GM18861 (cell line): ENCODE measurements at regions not wholly inside any gene's neighbourhood (a gene's known extent, or its start where the extent isn't known, plus 50 kb on each side); places are given as distances from the start of the nearest gene placed in this dataset.
"Not testable (repeated sequence)": the region's sequence is repeated elsewhere in the genome, so short reads cannot be mapped to it uniquely, and the experiment has no call there.

Experiments
- ATAC-seq: cut with Tn5 transposase; IDR thresholded peaks from one replicate; pipeline ENCODE4 v1.9.1; 2021; ENCODE audit not compliant: unreplicated experiment

DNA sequence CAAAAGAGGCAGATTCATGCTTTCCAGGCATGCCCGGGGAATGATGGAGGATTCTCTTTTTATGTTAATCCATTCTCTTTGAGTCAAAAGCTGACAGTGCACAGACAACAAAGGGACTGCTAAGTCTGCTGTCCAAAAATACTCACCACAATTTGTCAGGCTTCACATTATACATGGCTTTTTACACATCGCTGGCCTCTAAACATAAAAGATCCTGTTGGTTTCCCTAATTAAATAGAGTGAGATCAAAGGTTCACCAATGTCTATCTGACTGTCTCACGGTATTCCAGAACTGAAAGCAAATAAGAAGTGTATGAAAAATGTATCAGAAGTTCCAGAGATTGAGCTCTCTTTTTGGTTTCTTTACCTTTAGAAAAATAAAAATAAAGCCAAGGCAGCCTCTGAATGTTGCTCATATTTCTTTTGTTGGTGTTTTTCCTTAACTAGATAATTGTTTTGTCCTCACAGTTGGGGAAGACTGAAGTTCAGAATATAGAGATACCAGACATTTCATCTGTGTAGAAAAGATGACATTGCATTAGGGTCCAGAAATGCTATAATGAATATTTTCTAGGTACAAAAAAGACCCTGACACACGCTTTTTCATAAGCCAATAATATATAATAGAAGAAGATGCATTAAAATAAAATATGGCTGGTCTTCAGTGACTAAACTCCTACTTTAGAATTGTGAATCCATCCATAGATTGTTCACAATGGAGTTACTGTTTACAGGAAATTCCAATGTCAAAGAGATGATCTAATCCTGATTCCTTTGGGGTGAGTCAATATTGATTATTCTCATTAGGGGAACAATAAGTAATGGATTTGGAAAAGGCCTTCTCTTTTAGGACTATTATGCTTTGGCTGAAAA is 688.2 kb upstream of the CDH6 start:
- ATAC-seq = no peak

DNA sequence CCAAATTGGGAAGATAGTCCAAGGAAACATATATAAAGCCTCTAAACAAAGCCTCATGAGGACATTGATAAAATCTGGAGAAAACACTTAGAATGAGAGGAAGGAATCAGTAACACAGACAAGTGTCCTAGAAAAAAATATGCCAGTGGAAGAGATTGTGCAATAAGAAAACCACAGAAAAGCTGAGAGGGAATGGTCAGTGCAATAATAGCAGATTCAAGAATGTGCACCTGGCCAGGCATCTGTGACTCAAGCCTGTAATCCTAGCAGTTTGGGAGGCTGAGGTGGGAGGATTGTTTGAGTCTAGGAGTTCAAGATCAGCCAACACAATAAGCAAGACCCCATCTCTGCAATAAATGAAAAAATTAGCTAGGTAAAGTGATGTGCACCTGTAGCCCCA is 691.2 kb upstream of the CDH6 start:
- ATAC-seq = no peak

DNA sequence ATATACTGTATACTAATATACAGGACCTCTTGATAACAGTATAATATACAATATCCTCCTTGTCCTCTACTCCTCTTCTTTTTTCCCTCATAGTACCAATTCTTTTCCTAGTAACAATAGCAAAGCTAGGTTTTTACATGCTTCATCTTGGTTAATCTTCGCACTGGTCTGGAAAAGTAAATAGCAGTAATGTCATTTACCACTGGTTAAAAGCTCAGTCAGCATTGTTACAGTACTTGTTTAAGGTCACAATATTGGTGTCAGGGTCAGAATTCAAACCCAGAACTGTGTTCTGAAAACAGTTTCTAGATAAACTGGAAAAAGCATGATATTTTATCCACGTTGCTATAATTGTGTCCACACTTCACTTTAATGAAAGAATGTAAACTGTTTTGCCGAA is 692.4 kb upstream of the CDH6 start:
- ATAC-seq = no peak

DNA sequence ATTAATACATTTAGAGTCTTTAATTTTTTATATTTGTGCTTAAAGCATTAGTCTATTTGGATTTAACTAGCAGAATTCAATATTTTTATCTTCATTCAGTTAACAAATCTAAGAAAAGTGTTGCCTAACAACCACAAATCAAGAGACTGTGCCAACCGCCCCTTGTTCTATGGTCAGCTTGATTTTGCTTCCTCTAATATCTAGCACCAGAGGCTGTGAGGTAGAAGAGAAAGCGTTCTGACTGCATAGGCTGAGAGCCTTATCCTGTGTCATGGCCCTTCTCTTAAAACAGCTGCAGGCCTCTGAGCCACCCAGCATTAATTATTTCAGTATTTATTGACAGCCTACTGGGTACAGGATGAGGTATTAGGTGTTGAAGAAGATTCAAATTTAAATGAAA is 693.0 kb upstream of the CDH6 start:
- ATAC-seq = no peak

DNA sequence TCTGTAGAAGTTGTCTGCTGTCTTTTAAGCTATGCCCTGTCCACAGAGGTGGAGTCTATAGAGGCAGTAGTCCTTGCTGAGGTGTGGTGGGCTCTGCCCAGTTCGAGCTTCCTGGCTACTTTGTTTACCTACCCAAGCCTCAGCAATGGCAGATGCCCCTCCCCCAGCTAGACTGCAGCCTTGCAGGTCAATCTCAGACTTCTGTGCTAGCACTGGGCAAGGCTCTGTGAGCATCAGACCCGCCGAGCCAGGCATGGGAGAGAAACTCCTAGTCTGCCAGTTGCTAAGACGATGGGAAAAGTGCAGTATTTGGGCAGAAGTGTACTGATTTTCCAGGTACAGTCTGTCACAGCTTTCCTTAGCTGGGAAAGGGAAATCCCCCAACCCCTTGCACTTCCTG is 694.1 kb upstream of the CDH6 start:
- ATAC-seq = no peak

DNA sequence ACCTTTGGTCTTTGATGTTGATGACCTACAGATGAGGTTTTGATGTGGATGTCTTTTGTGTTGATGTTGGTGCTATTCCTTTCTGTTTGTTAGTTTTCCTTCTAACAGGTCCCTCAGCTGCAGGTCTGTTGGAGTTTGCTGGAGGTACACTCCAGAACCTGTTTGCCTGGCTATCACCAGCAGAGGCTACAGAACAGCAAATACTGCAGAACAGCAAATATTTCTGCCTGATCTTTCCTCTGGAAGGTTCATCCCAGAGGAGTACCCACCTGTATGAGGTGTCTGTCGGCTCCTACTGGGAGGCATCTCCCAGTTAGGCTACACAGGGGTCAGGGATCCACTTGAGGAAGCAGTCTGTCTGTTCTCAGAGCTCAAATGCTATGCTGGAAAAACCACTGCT is 694.5 kb upstream of the CDH6 start:
- no peak for ATAC-seq

DNA sequence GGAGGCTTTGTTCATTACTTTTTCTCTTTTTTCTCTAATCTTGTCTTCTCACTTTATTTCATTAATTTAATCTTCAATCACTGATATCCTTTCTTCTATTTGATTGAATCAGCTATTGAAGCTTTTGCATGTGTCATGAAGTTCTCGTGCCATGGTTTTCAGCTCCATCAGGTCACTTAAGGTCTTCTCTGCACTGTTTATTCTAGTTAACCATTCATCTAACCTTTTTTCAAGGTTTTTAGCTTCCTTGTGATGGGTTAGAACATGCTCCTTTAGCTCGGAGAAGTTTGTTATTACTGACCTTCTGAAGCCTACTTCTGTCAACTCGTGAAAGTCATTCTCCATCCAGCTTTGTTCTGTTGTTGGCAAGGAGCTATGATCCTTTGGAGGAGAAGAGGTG is 695.0 kb upstream of the CDH6 start:
- not testable (repeated sequence) for ATAC-seq

DNA sequence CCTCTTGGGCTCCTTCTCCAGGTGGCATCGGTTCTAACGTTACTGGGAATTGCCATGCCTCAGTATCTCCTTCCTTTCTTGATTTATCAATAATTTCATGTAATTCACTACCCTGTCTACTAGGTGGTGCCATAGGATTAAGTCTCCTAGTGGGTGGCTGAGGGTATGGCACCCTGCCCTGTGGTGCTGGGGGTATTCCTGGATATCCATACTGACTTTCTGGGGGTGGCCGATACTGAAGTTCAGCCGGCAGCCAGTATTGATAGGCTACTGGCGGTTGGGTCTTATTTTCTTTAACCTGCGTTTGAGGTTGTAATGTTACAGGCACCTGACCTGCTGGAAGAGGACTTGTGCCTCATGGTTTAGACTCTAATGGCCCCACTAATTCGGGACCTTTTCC is 699.4 kb upstream of the CDH6 start:
- ATAC-seq = not testable (repeated sequence)

DNA sequence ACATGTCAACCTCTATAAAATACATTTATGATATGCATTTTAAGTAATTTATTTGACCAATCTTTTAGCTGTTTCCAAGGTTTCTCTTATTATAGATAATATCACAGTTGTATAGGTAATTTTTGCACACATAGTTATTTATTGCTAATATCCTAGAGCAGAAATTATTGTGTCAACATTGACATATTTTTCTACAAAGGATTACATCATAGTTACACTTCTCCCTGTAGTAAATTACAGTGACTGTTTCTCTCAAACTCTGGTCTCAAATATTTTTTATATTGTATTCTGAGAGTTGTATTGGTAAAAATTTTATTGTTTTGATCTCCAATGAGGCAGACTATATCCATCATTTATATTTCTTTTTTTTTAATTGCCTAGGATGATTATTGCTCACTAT is 714.4 kb upstream of the CDH6 start:
- no peak for ATAC-seq

DNA sequence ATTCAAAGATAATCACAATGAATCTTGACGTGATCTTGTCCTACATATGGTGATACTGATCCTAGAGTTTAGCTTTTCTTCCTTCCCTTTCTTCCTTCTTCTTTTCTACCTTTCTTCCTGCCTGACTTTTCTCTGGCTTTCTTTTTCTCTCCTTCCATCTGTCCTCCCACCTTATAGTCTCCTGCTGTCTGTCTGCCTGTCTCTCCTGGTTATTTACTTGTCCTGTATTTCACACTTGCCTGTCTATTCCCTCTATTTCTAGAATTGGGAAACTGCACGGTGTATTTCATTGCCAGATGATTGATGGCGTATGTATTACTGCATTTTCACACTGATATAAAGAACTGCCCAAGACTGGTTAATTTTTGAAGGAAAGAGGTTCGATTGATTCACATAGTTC is 718.1 kb upstream of the CDH6 start:
- ATAC-seq = no peak

DNA sequence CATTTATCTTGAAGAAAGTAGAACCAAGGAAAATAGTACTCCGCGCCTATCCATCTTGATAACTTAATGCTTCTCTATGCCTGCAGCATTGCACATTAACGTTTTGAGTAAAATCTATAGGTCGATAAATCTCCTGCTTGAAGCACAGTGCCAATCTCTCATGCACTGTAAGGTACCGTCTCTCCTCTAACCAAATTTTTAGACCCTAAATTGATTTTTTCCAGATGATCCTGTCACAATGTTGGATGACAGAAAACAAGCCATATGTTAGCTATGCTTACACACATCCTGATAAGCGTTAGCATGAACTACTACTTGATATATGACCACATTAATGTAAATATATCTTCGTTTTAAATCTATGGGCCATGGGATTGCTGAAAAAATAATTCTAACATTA is 723.8 kb upstream of the CDH6 start:
- no peak for ATAC-seq

DNA sequence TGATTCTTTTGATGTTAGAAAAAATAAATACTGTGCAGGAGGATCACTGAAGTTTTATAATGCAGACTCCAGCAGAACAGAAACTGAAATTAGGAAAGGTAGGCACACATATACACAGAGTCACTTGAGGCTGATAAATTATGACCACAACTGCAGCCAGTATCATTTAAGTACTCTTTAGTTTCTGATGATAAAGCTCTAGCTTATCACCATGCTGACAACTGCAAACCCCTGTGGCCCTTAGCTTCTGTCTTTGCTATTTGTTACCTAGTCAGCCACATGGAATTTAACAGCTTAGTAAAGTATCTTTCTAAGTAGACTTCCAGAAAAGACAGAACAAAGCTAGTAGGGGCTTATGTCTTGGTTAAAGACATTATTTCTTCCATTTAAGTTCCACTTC is 734.8 kb upstream of the CDH6 start:
- no peak for ATAC-seq

DNA sequence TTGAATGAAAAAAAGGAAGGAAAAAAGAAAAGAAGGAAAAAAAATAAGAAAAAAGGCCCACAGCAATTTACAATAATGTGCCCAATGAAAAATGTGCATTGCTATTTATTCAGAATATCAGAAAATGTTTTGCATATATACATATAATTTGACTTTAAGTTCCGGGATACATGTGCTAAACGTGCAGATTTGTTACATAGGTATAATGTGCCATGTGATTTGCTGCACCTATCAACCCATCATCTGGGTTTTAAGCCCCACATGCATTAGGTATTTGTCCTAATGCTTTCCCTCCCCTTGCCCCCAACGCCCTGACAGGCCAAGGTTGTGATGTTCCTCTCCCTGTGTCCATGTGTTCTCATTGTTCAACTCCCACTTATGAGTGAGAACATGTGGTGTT is 738.0 kb upstream of the CDH6 start:
- not testable (repeated sequence) for ATAC-seq

DNA sequence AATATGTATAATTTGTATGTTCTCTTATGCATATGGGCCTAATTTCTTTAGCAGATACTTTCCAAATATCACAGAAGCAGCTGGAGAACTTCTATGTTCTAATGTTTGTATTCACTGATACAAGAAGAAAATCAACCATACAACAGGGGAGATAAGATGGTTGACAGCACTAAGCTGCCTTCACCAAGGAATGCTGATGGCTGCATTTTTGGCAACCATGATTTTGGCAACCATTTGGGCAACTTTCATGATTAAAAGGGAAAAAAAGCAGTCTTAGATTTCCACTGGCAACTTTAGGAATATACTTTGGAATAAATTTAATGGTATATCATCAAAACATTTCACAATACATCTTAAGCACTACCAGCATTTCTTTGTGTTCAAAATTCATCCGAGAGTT is 740.3 kb upstream of the CDH6 start:
- no peak for ATAC-seq

DNA sequence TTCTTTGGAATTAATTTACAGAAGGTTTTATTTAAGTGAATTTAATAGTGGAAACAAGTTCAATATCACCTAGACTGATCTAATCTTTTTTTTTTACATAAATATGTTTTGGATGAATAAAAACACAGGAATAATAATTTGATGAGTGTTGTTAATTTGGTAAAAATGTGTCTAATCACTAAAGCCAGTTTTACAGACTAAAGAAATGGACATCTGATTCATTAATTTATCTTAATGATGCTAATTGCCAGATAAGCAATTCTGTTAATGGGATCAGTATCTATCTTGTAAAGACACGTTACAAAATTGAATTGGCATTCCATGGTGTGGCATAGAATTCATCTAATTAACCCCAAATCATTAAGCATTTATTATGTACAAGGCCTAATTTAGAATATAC is 743.3 kb upstream of the CDH6 start:
- no peak for ATAC-seq

DNA sequence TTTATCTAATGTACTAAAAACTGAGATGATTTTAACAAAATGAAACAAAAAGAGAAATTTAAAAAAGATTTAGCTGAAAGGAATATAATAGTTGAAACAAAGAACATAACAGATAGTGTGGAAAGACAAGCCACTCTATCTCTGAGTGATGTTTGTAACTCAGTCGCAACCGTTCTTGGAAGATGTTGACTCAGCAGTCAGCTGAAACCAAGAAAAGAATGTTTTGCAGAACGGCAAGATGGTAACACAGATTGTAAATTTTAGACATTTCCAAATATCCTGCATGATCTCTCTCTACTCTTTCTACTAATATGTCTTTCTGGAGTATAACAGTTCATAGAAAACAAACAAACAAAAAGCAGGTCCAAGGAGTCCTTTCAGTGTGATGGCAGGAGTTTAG is 746.1 kb upstream of the CDH6 start:
- ATAC-seq = no peak

DNA sequence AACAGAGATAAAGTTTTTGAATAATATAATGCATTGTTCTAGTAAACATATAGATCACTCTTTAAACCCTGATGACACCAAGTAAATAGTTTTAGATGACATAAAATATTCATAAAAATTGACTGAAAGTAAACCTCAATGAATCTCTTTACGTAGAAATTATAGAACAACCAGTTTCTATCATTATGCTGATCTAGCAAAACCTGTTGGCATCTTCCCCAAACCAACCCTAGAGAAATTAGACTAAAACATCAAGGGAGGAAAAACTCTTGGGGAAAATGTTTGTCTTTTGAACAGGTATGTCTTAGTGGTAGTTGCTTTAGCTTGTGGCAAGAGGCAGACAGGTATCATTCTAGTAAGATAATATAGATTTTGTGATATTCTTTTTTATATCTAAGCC is 747.0 kb upstream of the CDH6 start:
- no peak for ATAC-seq

DNA sequence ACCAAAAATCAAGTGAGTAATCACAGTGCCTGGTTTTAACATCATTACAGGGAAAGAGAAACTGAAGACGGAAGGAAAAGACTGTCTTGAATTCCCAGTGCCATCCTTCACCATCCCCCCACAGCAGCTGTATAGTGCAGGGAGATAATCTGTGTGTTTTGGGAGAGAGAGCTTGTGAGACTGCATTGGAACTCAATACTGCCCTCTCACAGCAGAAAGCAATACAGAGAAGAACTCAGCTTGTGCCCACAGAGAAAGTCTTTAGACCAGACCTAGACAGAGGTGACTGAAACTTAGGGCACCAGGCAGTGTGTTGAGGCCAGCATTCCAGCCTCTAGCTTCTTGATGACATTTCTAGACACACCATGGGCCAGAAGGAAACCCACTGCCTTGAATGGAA is 754.7 kb upstream of the CDH6 start:
- ATAC-seq = no peak

DNA sequence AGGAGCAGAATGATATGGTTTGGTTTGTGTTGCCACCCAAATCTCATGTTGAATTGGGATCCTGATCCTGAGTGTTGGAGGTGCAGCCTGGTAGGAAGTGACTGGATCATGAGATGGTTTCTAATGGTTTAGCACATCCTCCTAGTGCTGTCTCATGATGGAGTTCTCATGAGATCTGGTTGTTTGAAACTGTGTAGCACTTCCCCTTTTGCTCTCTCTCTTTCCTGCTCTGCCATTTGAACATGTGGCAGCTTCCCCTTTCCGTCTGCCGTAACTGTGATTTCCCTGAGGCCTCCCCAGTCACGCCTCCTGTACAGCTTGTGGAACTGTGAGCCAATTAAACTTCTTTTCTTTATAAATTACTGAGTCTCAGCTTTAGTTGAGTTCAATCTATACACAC is 756.8 kb upstream of the CDH6 start:
- ATAC-seq = no peak

DNA sequence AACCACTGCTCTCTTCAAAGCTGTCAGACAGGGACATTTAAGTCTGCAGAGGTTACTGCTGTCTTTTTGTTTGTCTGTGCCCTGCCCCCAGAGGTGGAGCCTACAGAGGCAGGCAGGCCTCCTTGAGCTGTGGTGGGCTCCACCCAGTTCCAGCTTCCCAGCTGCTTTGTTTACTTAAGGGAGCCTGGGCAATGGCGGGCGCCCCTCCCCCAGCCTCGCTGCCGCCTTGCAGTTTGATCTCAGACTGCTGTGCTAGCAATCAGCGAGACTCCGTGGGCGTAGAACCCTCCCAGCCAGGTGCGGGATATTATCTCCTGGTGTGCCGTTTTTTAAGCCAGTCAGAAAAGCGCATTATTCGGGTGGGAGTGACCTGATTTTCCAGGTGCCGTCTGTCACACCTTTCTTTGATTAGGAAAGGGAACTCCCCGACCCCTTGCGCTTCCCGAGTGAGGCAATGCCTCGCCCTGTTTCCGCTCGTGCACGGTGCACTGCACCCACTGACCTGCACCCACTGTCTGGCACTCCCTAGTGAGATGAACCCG is 764.5 kb upstream of the CDH6 start:
- not testable (repeated sequence) for ATAC-seq

DNA sequence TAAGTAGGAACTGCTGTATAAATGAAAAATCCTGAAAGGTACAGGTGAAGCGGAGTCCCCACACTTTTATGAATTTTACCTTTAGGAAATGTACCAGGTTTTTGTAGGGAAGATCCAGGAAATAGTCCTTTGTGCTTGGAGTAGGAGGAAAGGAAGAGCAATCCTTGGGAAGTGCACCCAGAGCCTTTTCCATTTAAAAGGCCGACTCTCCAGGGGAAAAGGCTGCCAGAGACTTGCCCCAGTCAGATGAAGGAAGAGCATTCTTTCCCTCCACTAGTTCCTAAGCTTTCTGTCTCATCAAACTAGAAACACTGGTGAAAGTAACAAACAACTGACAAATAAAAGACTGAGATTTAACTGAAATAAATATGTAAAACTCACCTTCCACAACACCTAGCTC is 779.4 kb upstream of the CDH6 start:
- no peak for ATAC-seq

DNA sequence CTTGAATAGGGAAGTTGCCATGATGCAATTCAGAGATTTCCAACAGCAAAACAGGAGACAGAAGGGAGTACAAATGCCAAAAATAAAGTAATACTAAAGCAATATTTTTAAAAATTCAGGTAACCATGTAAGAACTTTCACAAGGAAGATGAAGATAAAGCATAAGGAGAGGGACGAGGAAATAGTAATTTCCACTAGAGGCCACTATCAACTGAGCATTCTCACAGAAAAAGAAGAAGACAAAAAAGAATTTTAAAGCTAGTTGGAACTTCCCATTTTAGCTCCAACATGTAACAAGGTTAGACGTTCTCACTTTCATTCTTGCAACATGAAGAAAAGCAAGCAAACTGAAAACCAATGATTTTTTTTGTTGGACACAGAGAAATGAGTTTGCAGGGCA is 779.9 kb upstream of the CDH6 start:
- no peak for ATAC-seq

DNA sequence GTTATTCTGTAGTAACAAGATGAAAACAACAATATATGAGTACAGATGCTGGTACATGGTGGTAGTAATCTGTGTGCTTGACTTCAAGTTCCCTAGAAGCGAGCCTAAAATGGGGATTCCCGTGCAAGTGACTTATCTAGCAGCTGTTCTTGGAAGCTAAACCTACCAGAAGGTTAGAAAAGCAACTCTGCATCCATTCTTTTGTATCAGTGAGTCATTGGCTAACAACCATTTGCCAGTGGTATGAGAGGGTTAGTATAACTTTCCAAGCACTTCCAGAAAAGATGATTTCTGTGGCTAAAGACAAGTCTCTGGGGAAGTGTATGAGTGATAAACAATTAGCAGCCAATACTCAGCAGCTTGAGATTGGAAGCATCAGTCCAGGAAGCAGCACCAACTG is 787.7 kb upstream of the CDH6 start:
- ATAC-seq = no peak
